ENCODE measurements at regions not wholly inside any gene's neighbourhood (a gene's known extent, or its start where the extent isn't known, plus 50 kb on each side); places are given as distances from the start of the nearest gene placed in this dataset.

DNA sequence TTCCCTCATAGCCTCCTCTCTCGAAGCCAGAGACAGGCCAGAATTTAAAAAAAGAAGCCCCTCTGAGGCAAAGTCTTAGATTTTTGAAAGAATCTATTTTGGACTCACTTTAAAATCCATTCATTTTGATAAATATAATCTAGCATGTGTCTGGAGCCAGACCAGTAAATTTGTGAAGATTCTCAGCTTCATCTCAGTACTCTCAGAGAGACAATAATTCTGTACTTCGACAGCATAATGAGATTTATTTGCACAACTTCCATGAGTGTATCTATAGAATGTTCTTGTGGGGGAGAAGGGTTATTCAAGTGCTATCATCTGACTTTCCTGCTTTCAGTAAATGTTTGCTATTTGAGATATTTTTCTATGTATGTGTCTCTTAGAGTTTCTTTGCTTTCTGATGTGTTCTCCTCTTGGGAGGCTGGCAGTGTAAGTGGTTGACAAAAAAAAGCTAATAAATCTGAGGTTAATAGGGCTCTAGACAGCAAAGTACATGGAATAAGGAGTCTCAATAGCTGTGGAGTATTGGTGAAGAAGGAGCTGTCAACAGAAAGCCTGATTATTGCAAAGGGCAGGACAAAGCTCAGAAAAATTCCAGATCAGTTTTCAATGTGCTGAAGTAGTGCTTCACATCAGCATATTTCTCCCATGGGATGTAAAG, 223.0 kb downstream of the PTBP2 start:
- DNase-seq (ENCODE audit: low read depth) (no peak), FAIRE-seq (no peak)
- Histone ChIP-seq H3K36me3 (ENCODE audit: control insufficient read depth, insufficient read depth, low read length) (no peaks in the 10 kb centered on the region), H3K4me3 (ENCODE audit: low read depth, low read length) (no peak overlapping the region), H3K27me3 (ENCODE audit: control insufficient read depth, insufficient read depth, low read length) (no peaks in the 10 kb centered on the region)
- TF ChIP-seq, protein P1, sequence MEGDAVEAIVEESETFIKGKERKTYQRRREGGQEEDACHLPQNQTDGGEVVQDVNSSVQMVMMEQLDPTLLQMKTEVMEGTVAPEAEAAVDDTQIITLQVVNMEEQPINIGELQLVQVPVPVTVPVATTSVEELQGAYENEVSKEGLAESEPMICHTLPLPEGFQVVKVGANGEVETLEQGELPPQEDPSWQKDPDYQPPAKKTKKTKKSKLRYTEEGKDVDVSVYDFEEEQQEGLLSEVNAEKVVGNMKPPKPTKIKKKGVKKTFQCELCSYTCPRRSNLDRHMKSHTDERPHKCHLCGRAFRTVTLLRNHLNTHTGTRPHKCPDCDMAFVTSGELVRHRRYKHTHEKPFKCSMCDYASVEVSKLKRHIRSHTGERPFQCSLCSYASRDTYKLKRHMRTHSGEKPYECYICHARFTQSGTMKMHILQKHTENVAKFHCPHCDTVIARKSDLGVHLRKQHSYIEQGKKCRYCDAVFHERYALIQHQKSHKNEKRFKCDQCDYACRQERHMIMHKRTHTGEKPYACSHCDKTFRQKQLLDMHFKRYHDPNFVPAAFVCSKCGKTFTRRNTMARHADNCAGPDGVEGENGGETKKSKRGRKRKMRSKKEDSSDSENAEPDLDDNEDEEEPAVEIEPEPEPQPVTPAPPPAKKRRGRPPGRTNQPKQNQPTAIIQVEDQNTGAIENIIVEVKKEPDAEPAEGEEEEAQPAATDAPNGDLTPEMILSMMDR (IDR thresholded peaks at IDR 0.05; ENCODE audit: insufficient read depth, low read length, severe bottlenecking), result no peak

DNA sequence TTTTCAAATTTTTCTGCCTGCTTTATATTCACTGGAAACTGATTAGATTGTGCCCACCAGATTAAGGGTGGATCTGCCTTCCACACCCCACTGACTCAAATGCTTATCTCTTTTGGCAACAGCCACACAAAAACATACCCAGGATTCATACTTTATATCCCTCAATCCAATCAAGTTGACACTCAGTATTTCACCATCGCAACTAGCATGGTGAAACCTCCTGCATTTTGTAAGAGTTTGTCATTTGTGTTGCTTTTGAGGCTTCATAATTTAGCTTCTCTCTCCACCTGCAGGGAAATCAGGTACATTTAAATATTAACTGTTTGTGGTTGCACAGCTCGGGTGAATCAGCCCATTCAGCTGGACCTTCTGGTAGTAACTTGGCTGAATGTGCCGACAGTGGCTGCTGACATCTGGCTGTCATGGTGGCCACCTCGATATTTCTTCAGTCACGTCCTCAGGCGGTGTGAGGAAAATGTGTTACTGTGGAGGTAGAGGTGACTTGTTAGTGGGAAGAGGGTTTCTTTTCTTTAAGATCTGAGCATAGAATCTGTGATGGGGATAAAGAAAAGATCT, 224.0 kb downstream of the PTBP2 start:
- FAIRE-seq (no peak), DNase-seq (ENCODE audit: low read depth) (no peak)
- Histone ChIP-seq H3K36me3 (ENCODE audit: control insufficient read depth, insufficient read depth, low read length) (no peaks in the 10 kb centered on the region), H3K4me3 (ENCODE audit: low read depth, low read length) (no peak overlapping the region), H3K27me3 (ENCODE audit: control insufficient read depth, insufficient read depth, low read length) (no peaks in the 10 kb centered on the region)
- TF ChIP-seq, protein P1 (IDR thresholded peaks at IDR 0.05; ENCODE audit: insufficient read depth, low read length, severe bottlenecking), result no peak

DNA sequence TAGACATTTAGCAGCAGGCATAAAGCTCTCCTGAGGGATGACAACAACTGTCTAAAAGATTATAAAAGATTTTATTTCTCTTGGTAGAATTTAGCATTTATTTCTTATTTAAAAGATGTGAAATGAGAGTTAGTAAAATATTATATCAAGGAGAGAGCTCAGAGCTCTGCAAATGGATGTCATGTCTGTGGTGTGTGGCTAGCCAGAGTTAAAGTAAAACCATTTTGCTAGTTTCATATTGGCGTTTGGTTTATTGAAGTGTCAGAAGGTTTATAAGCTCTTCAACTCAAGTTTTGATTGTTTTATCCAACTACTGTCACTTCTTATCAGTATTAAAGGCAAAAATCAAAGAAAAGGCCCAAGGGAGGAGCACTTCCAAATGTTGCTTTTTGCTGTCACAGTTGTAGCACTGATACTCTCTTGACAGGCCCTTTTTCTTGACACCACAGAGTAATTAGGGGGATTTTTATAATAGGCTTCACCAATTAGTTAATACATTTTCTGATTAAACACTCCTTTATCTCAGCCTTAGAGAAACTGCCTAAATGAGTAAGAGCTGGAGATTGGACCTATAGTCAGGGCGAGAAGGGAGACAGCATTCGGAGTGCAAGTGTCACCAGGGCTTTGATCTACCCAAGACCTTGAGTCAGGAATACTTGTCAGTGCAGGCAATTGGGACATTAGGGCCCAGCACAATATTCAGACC, 233.9 kb downstream of the PTBP2 start:
- H3K36me3 ChIP-seq (ENCODE audit: control insufficient read depth, insufficient read depth, low read length), result no peaks in the 10 kb centered on the region
- H3K4me3 ChIP-seq (ENCODE audit: low read depth, low read length), result no peak overlapping the region
- TF ChIP-seq, protein P1 (IDR thresholded peaks at IDR 0.05; ENCODE audit: insufficient read depth, low read length, severe bottlenecking), result no peak
- no peaks in the 10 kb centered on the region for H3K27me3 ChIP-seq (ENCODE audit: control insufficient read depth, insufficient read depth, low read length)
- DNase-seq (ENCODE audit: low read depth), result no peak
- FAIRE-seq, result no peak

GRCh38 chr1:96962216-96962615, 240.6 kb downstream of the PTBP2 start:
- TF ChIP-seq, protein P1 (IDR thresholded peaks at IDR 0.05; ENCODE audit: insufficient read depth, low read length, severe bottlenecking), result no peak
- DNase-seq (ENCODE audit: low read depth), result no peak
- H3K4me3 ChIP-seq (ENCODE audit: low read depth, low read length), result no peak overlapping the region
- H3K27me3 ChIP-seq (ENCODE audit: control insufficient read depth, insufficient read depth, low read length), result no peaks in the 10 kb centered on the region
- no peaks in the 10 kb centered on the region for H3K36me3 ChIP-seq (ENCODE audit: control insufficient read depth, insufficient read depth, low read length)
- FAIRE-seq, result no peak

DNA sequence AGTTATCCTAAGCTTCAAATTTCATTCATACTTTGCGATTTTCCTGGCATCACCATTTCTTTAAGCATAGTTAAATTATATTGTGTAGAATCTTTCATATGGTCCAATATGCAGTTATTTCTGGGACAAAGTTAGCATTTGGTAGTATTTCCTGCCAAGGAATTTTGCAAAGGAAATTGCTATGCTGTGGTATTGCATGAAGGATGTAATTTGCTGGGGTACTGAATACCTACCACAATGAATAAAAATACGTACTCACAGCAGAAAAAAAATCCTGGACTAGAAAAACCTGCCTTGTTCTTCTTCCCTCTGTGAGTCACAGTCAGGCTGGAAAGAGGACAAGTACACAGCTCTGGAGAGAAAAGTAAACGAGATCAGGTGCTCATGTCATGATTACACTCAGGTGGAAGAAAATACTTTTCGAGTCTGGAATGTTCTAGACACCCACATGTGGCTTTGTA, 241.2 kb downstream of the PTBP2 start:
- DNase-seq (ENCODE audit: low read depth) (peak; percentile 68), FAIRE-seq (no peak)
- H3K36me3 ChIP-seq (ENCODE audit: control insufficient read depth, insufficient read depth, low read length), result no peaks in the 10 kb centered on the region
- no peaks in the 10 kb centered on the region for H3K27me3 ChIP-seq (ENCODE audit: control insufficient read depth, insufficient read depth, low read length)
- TF ChIP-seq, protein P1 (IDR thresholded peaks at IDR 0.05; ENCODE audit: insufficient read depth, low read length, severe bottlenecking), result no peak
- H3K4me3 ChIP-seq (ENCODE audit: low read depth, low read length), result no peak overlapping the region
